SU-DHL-6 (cell line): ENCODE measurements at regions not wholly inside any gene's neighbourhood (a gene's known extent, or its start where the extent isn't known, plus 50 kb on each side); places are given as distances from the start of the nearest gene placed in this dataset.

Experiments
- EZH2phosphoT487 ChIP-seq: fragments of 200-600 bp; sonication (generic), shearing (Covaris generic); conservative IDR thresholded peaks from 2 replicates; pipeline ENCODE4 v1.6.1; 2018; ENCODE audit warnings: mild to moderate bottlenecking, antibody characterized with exemption, low read length, moderate library complexity, mixed read lengths
- TF ChIP-seq, protein P1 (sequence below): fragments of 200-600 bp; sonication (generic); IDR thresholded peaks from one replicate; pipeline ENCODE4 v1.5.1; 2017; ENCODE audit warnings: antibody characterized with exemption, mild to moderate bottlenecking, low read length, moderate library complexity; ENCODE audit not compliant: insufficient read depth, poor library complexity, severe bottlenecking

DNA sequence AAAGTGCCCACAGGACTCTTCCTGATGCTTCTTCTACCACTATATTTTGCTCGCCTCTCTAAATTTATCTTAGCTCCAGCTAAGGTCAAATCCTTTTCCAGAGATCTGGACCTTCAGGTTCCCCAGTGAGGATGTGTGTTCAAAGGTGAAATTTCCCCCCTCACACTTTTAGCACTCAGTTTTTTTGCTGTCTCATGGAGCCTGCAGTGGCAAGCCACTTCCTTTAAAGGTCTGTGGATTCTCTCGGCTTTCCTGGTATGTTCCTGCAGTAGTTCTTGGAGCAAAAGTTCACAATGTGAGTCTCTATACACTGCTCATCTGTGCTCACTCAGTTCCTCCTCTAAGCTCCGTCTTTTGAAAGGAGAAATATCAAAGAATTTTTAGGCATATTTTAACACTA is 181.4 kb downstream of the LURAP1L start:
- TF ChIP-seq, protein P1, sequence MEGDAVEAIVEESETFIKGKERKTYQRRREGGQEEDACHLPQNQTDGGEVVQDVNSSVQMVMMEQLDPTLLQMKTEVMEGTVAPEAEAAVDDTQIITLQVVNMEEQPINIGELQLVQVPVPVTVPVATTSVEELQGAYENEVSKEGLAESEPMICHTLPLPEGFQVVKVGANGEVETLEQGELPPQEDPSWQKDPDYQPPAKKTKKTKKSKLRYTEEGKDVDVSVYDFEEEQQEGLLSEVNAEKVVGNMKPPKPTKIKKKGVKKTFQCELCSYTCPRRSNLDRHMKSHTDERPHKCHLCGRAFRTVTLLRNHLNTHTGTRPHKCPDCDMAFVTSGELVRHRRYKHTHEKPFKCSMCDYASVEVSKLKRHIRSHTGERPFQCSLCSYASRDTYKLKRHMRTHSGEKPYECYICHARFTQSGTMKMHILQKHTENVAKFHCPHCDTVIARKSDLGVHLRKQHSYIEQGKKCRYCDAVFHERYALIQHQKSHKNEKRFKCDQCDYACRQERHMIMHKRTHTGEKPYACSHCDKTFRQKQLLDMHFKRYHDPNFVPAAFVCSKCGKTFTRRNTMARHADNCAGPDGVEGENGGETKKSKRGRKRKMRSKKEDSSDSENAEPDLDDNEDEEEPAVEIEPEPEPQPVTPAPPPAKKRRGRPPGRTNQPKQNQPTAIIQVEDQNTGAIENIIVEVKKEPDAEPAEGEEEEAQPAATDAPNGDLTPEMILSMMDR: no peak
- TF ChIP-seq EZH2phosphoT487: no peak
